Ascending aorta (tissue), 2 donors: ENCODE measurements at regions not wholly inside any gene's neighbourhood (a gene's known extent, or its start where the extent isn't known, plus 50 kb on each side); places are given as distances from the start of the nearest gene placed in this dataset.

Experiments
- DNase-seq, 2 donors: peaks; one replicate each; pipeline ENCODE4 v3.0.0-alpha.2; 2019; ENCODE audit warnings: low spot score in 2 of 2
- H3K27ac ChIP-seq, 2 donors: fragments of 200-600 bp; sonication (generic); one replicate each; pipeline ENCODE4 v1.5.1; 2016 to 2017; ENCODE audit warnings: mild to moderate bottlenecking in 1 of 2
- H3K27me3 ChIP-seq: fragments of 200-600 bp; sonication (generic); one replicate; pipeline ENCODE4 v1.5.1; 2017
- H3K36me3 ChIP-seq, 2 donors: fragments of 200-600 bp; sonication (generic); one replicate each; pipeline ENCODE4 v1.5.1; 2016
- H3K4me1 ChIP-seq, 2 donors: fragments of 200-600 bp; sonication (generic); one replicate each; pipeline ENCODE4 v1.5.1; 2016 to 2017; ENCODE audit warnings: mild to moderate bottlenecking in 1 of 2
- H3K4me3 ChIP-seq, 2 donors: fragments of 200-600 bp; sonication (generic); one replicate each; pipeline ENCODE4 v1.5.1; 2016 to 2017; ENCODE audit warnings: mild to moderate bottlenecking in 1 of 2
- H3K9me3 ChIP-seq, 2 donors: fragments of 200-600 bp; sonication (generic); one replicate each; pipeline ENCODE4 v1.5.1; 2016
- CTCF ChIP-seq, 3 experiments: fragments of 200-600 bp in 2 of 3; fragments of 450-650 bp in 1 of 3; sonication (generic) in 2 of 3; IDR thresholded peaks; one replicate each; pipeline ENCODE4 v1.5.1; 2016 to 2019; ENCODE audit warnings: antibody characterized with exemption in 3 of 3, mild to moderate bottlenecking in 1 of 3, moderate library complexity in 1 of 3
- intact Hi-C: fragments of 100-400 bp; cut with DNase I; formaldehyde crosslinking; loops from one replicate; pipeline ENCODE4 v1.15.1; 2023

DNA sequence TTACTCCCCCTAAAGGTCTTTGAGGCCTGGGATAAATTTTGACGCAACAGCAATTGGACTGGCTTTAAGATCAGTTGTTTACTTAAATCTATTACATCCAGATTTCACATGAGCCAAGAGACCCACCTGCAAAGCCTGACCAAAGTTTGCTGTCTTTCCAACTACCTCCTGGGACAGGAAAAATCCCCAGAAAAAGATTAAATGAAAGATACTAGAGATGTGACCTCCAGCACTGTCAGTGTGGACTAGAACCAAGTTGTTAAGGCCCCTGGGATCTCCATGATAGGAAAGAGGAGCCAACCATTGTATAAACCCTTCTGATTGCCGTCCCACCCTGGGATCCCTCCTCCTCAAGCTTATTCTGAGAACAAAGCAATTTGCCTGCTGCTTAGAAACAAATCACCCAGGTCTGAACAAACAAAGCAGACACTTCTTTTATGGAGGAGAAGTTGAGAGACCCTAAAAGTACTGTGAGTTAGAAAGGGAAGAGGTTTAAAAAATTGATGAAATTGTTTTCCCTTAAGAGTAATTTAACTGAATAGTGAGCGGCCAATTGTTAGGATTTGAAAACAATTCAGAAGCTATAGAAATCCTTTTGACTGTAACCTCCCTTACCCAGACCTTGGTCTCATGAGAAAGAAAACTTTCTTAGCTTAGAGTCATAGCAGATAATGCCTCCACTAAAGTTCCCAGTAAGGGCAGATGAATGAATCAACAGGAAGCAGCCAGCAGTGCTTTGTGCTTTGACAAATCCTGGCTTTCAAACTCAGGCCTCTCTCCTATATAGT lies 255.2 kb downstream of the TMEM167A start:
- no peak for DNase-seq
- Histone ChIP-seq H3K27me3 (no peaks in the 10 kb centered on the region), H3K36me3 (no peaks in the 10 kb centered on the region), H3K9me3 (no peaks in the 10 kb centered on the region), H3K27ac (no peak overlapping the region), H3K4me3 (no peak overlapping the region), H3K4me1 (no peaks in the 10 kb centered on the region)
- intact Hi-C loops, result no loop called here
- TF ChIP-seq CTCF (IDR thresholded peaks at IDR 0.05), result no peak

- Histone ChIP-seq H3K27ac (no peak overlapping the region), H3K4me3 (no peak overlapping the region), H3K4me1 (no peaks in the 10 kb centered on the region), H3K27me3 (no peaks in the 10 kb centered on the region), H3K36me3 (no peaks in the 10 kb centered on the region), H3K9me3 (no peaks in the 10 kb centered on the region)
- DNase-seq, result no peak
- intact Hi-C loops, result no loop called here
- no peak for TF ChIP-seq CTCF (IDR thresholded peaks at IDR 0.05)
Measured at GRCh38 chr5:82820961-82821845, 256.0 kb downstream of the TMEM167A start.

GRCh38 chr5:82820188-82820587 lies 257.0 kb downstream of the TMEM167A start:
- no peak overlapping the region for H3K27ac ChIP-seq
- no peak for DNase-seq
- H3K27me3 ChIP-seq, result no peaks in the 10 kb centered on the region
- H3K9me3 ChIP-seq, result no peaks in the 10 kb centered on the region
- no peaks in the 10 kb centered on the region for H3K36me3 ChIP-seq
- H3K4me3 ChIP-seq, result no peak overlapping the region
- no peak for TF ChIP-seq CTCF (IDR thresholded peaks at IDR 0.05)
- intact Hi-C loops, result no loop called here
- no peaks in the 10 kb centered on the region for H3K4me1 ChIP-seq

DNA sequence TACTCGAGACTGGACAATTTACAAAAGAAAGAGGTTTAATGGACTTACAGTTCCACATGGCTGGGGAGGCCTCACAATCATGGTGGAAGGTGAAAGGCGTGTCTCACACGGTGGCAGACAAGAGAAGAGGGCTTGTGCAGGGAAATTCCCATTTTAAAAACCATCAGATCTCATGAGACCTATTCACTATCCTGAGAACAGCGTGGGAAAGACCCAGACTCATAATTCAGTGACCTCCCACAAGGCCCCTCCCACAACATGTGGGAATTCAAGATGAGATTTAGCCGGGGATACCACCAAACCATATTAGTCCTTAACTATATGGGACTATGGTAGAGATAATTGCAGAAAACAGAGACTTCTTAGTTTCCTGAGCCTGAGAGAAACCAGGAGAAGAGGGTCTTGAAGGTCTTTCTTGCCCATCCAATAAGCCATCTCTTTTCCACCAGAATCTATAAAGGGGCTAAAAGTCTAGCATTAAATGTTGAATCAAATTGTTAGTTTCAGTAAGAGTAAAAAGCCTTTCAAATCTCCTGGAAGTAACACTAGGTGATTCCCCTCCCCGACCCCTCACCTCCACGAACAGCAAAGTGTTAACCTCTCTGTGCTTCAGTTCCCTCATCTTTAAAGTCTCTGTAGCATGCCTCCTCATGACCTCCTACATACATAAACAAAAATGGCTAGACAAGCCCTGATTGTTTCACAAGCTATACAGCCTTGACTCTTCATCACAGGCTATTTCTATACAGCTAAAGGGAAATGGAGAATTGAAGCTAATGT lies 259.1 kb downstream of the TMEM167A start:
- no peak overlapping the region for H3K27ac ChIP-seq
- H3K4me3 ChIP-seq, result no peak overlapping the region
- intact Hi-C loops, result no loop called here
- H3K4me1 ChIP-seq, result no peaks in the 10 kb centered on the region
- no peak for DNase-seq
- no peaks in the 10 kb centered on the region for H3K9me3 ChIP-seq
- no peaks in the 10 kb centered on the region for H3K27me3 ChIP-seq
- TF ChIP-seq CTCF (IDR thresholded peaks at IDR 0.05), result no peak
- H3K36me3 ChIP-seq, result no peaks in the 10 kb centered on the region

DNA sequence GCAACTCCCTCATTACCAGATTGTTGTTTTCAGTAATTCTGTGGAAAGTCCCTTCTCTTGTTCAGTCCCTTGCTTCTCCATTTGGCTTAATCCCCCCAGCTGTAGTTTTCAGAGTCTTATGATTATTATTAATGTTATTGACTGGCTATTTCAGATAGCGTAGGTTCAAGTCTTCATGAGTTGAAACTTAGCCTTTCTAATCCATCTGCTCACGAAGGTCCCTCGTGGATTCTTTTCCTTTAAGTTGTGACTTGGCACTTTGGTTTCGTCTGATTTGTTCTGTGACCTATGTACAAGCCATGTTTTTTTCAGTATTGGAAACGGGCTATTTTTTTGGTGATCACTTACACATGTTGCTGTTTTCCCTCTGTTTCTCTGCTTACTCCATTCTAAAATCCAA lies 260.3 kb downstream of the TMEM167A start:
- H3K4me3 ChIP-seq, result no peak overlapping the region
- no peaks in the 10 kb centered on the region for H3K4me1 ChIP-seq
- no peaks in the 10 kb centered on the region for H3K27me3 ChIP-seq
- no peaks in the 10 kb centered on the region for H3K9me3 ChIP-seq
- H3K36me3 ChIP-seq, result no peaks in the 10 kb centered on the region
- DNase-seq, result no peak
- intact Hi-C loops, result no loop called here
- H3K27ac ChIP-seq, result no peak overlapping the region
- TF ChIP-seq CTCF (IDR thresholded peaks at IDR 0.05), result no peak
